Amygdala (tissue), 56 donors: ENCODE measurements at regions not wholly inside any gene's neighbourhood (a gene's known extent, or its start where the extent isn't known, plus 50 kb on each side); places are given as distances from the start of the nearest gene placed in this dataset.
"Not testable (repeated sequence)": the region's sequence is repeated elsewhere in the genome, so short reads cannot be mapped to it uniquely, and the experiment has no call there.

Source experiments
- DNase-seq, 56 donors: peaks; one replicate each; lab custom pipeline; 2025; lab: John Stamatoyannopoulos, UW

- DNase-seq = no peak
Observed at GRCh38 chr18:75863696-75864095, 436.2 kb upstream of the SMIM21 start.

GRCh38 chr18:75862458-75862857, 435.0 kb upstream of the SMIM21 start:
- no peak for DNase-seq

GRCh38 chr18:75860166-75860565, 432.7 kb upstream of the SMIM21 start:
- no peak for DNase-seq

GRCh38 chr18:75859533-75859932, 432.0 kb upstream of the SMIM21 start:
- no peak for DNase-seq

- DNase-seq = no peak
Observed at GRCh38 chr18:75858754-75859153, 431.3 kb upstream of the SMIM21 start.

- no peak for DNase-seq
Observed at GRCh38 chr18:75857558-75857957, 430.1 kb upstream of the SMIM21 start.

- no peak for DNase-seq
Observed at GRCh38 chr18:75854808-75855207, 427.3 kb upstream of the SMIM21 start.

GRCh38 chr18:75854174-75854573, 426.7 kb upstream of the SMIM21 start:
- no peak for DNase-seq

- no peak for DNase-seq
Observed at GRCh38 chr18:75846321-75846720, 418.8 kb upstream of the SMIM21 start.

- no peak for DNase-seq
Observed at GRCh38 chr18:75845413-75845812, 417.9 kb upstream of the SMIM21 start.

GRCh38 chr18:75844146-75844545, 416.6 kb upstream of the SMIM21 start:
- no peak for DNase-seq

GRCh38 chr18:75840131-75840530, 412.6 kb upstream of the SMIM21 start:
- no peak for DNase-seq

GRCh38 chr18:75839686-75840085, 412.2 kb upstream of the SMIM21 start:
- not testable (repeated sequence) for DNase-seq

GRCh38 chr18:75839041-75839440, 411.5 kb upstream of the SMIM21 start:
- no peak for DNase-seq

- DNase-seq = no peak
Observed at GRCh38 chr18:75837316-75837715, 409.8 kb upstream of the SMIM21 start.

GRCh38 chr18:75836516-75836915, 409.0 kb upstream of the SMIM21 start:
- DNase-seq = no peak

GRCh38 chr18:75831960-75832359, 404.5 kb upstream of the SMIM21 start:
- DNase-seq = no peak

- DNase-seq = no peak
Observed at GRCh38 chr18:75830828-75831227, 403.3 kb upstream of the SMIM21 start.

- DNase-seq = no peak
Observed at GRCh38 chr18:75829091-75829490, 401.6 kb upstream of the SMIM21 start.

- DNase-seq = no peak
Observed at GRCh38 chr18:75828379-75828778, 400.9 kb upstream of the SMIM21 start.

- no peak for DNase-seq
Observed at GRCh38 chr18:75827751-75828287, 400.3 kb upstream of the SMIM21 start.

- DNase-seq = no peak
Observed at GRCh38 chr18:75824661-75825060, 397.2 kb upstream of the SMIM21 start.

- no peak for DNase-seq
Observed at GRCh38 chr18:75823471-75823870, 396.0 kb upstream of the SMIM21 start.
